AG04449 (cell line): ENCODE measurements at regions not wholly inside any gene's neighbourhood (a gene's known extent, or its start where the extent isn't known, plus 50 kb on each side); places are given as distances from the start of the nearest gene placed in this dataset.

Experiments
- CTCF ChIA-PET: fragments of 350-600 bp; formaldehyde crosslinking; extraction: SDS; loops from one replicate; lab custom pipeline; 2021; ENCODE audit warnings: antibody characterized with exemption; lab: Yijun Ruan, JAX
- POLR2A ChIA-PET: fragments of 400-600, 350-600 bp; formaldehyde crosslinking; extraction: SDS; loops from one replicate; lab custom pipeline; 2020; ENCODE audit warnings: antibody characterized with exemption, inconsistent platforms; lab: Yijun Ruan, JAX
- DNase-seq: peaks from one replicate; pipeline ENCODE4 v3.0.0-alpha.2; 2010; ENCODE audit warnings: low read depth, low spot score
- H3K4me3 ChIP-seq: 2 replicates; pipeline ENCODE4 v1.5.1; 2011; ENCODE audit warnings: low read depth, mild to moderate bottlenecking, control low read depth, low read length
- CTCF ChIP-seq: IDR thresholded peaks from one replicate; pipeline ENCODE4 v1.5.1; 2011; ENCODE audit warnings: mild to moderate bottlenecking, moderate library complexity, low read length, control low read depth, inconsistent platforms; ENCODE audit not compliant: insufficient read depth; ENCODE audit errors: missing control alignments

DNA sequence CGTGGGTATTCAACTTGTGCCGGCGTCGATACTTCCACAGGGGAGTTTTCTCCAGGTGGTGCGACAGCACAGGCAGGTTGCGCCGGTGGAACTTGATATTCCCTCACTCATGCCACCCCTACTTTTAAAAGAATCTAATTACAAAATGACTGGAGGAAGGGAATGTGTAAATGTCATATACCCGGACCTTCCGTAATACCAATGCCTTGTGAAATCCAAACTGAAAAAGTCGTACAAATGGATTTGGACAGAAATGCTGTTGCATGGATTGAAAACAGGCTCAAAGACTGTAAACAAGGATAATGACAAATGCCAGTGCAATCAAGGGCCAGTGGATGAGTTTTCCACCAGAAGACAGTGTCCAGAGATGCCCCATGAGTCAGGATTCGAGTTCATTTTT lies 235.3 kb upstream of the USP25 start:
- CTCF ChIA-PET, result interaction anchor here (1.0 to 1.7 kb wide), 2 partner anchors 12 to 1093 kb away, joined by 3 to 4 read pairs; no protein-coding TSS in a partner anchor
- TF ChIP-seq CTCF, result no peak
- no peak for DNase-seq
- no peak overlapping the region for H3K4me3 ChIP-seq
- POLR2A ChIA-PET, result no interaction called here

DNA sequence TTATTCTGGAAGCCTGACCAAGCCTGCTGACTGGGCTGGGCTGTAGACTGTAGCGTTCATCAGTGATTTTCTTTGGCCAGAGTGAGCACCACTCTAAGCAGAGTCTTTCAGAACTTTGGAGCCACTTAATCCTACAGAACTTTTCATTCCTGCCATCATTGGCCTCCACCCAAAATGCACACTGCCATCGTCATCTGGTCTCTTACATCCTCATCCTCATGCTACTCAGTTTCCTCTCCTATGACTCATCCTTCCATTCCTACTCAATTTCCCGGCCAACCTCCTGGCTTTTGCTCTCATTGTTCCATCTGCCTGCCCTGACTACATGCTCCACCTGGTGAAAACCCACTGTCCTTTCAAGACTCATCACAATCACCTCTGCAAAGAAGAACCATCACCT lies 233.8 kb upstream of the USP25 start:
- no peak for DNase-seq
- no peak for TF ChIP-seq CTCF
- ChIA-PET CTCF (no interaction called here), POLR2A (no interaction called here)
- no peak overlapping the region for H3K4me3 ChIP-seq

- POLR2A ChIA-PET, result no interaction called here
Measured at GRCh38 chr21:15496911-15497310, 232.9 kb upstream of the USP25 start.

GRCh38 chr21:15498455-15498854 lies 231.3 kb upstream of the USP25 start:
- CTCF ChIA-PET, result no interaction called here
- POLR2A ChIA-PET, result no interaction called here
- TF ChIP-seq CTCF, result no peak
- DNase-seq, result no peak
- no peak overlapping the region for H3K4me3 ChIP-seq

More at GRCh38 chr21:15496911-15497310, 232.9 kb upstream of the USP25 start:
- H3K4me3 ChIP-seq, result no peak overlapping the region
- CTCF ChIA-PET, result no interaction called here
- TF ChIP-seq CTCF, result no peak
- no peak for DNase-seq

DNA sequence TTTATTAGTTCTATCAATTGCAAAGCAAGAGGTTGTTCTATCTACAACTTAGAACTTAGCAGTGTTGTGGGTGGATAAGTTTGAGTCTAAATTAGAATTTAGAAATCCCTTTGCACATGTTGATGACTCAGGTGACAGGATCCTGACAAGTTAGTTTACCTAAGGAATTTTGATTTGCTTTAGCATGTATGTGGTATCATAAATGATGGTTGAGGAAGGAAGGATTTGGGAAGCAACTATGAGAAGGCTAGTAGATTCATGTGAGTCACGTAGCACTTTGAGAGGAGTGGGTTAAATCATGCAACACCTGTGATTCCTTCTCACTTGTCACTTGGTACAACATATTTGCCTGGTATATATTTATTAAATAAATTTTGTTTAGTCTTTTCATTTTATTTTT lies 223.7 kb upstream of the USP25 start:
- ChIA-PET POLR2A (no interaction called here), CTCF (no interaction called here)
- TF ChIP-seq CTCF, result no peak
- no peak overlapping the region for H3K4me3 ChIP-seq
- no peak for DNase-seq

- no peak for DNase-seq
- no peak overlapping the region for H3K4me3 ChIP-seq
- no peak for TF ChIP-seq CTCF
- POLR2A ChIA-PET, result no interaction called here
- CTCF ChIA-PET, result no interaction called here
Measured at GRCh38 chr21:15508554-15508953, 221.2 kb upstream of the USP25 start.
